Testis (tissue), 2 donors: ENCODE measurements at regions not wholly inside any gene's neighbourhood (a gene's known extent, or its start where the extent isn't known, plus 50 kb on each side); places are given as distances from the start of the nearest gene placed in this dataset.

Experiments used
- CTCF ChIP-seq, 3 experiments: fragments of 450-650 bp in 2 of 3; fragments of 200-600 bp in 1 of 3; sonication (generic) in 1 of 3; IDR thresholded peaks; one replicate each; pipeline ENCODE4 v1.5.1; 2016 to 2019; ENCODE audit warnings: antibody characterized with exemption in 3 of 3, mild to moderate bottlenecking in 2 of 3, moderate library complexity in 1 of 3
- POLR2A ChIP-seq: fragments of 450-650 bp; IDR thresholded peaks from one replicate; pipeline ENCODE4 v1.6.1; 2017; ENCODE audit warnings: antibody characterized with exemption, mild to moderate bottlenecking, moderate library complexity

GRCh38 chr4:12137575-12137974 lies 708.9 kb upstream of the HS3ST1 start:
- no peak for TF ChIP-seq POLR2A
- TF ChIP-seq CTCF (IDR thresholded peaks at IDR 0.05) = no peak
